Fibroblast of skin of scalp (primary cell): ENCODE measurements at regions not wholly inside any gene's neighbourhood (a gene's known extent, or its start where the extent isn't known, plus 50 kb on each side); places are given as distances from the start of the nearest gene placed in this dataset.
"Not testable (repeated sequence)": the region's sequence is repeated elsewhere in the genome, so short reads cannot be mapped to it uniquely, and the experiment has no call there.

Experiments used
- DNase-seq: peaks from one replicate; pipeline ENCODE4 v3.0.0-alpha.2; 2013

GRCh38 chr7:155377838-155378579, 79.9 kb upstream of the EN2 start:
- peak; percentile 13 for DNase-seq

GRCh38 chr7:155378580-155378934, 79.4 kb upstream of the EN2 start:
- no peak for DNase-seq

GRCh38 chr7:155378959-155379871, 78.7 kb upstream of the EN2 start:
- DNase-seq = no peak

- DNase-seq = peak; percentile 56
Observed at GRCh38 chr7:155380221-155380861, 77.6 kb upstream of the EN2 start.

- DNase-seq = no peak
Observed at GRCh38 chr7:155380976-155381851, 76.7 kb upstream of the EN2 start.

- DNase-seq = no peak
Observed at GRCh38 chr7:155381852-155382801, 75.8 kb upstream of the EN2 start.

- no peak for DNase-seq
Observed at GRCh38 chr7:155382802-155383171, 75.1 kb upstream of the EN2 start.

GRCh38 chr7:155383756-155384491, 74.0 kb upstream of the EN2 start:
- no peak for DNase-seq

GRCh38 chr7:155384751-155385150, 73.2 kb upstream of the EN2 start:
- no peak for DNase-seq

- not testable (repeated sequence) for DNase-seq
Observed at GRCh38 chr7:155385182-155385581, 72.7 kb upstream of the EN2 start.

GRCh38 chr7:155386608-155387007, 71.3 kb upstream of the EN2 start:
- DNase-seq = no peak

- no peak for DNase-seq
Observed at GRCh38 chr7:155387066-155387620, 70.8 kb upstream of the EN2 start.

GRCh38 chr7:155388561-155388960, 69.4 kb upstream of the EN2 start:
- no peak for DNase-seq

GRCh38 chr7:155391414-155391813, 66.5 kb upstream of the EN2 start:
- no peak for DNase-seq

GRCh38 chr7:155392726-155393570, 65.0 kb upstream of the EN2 start:
- DNase-seq = no peak

GRCh38 chr7:155394413-155394812, 63.5 kb upstream of the EN2 start:
- DNase-seq = no peak

GRCh38 chr7:155395176-155395797, 62.6 kb upstream of the EN2 start:
- DNase-seq = no peak

GRCh38 chr7:155396661-155397060, 61.3 kb upstream of the EN2 start:
- DNase-seq = no peak
